HG02884 (cell line): ENCODE measurements at regions not wholly inside any gene's neighbourhood (a gene's known extent, or its start where the extent isn't known, plus 50 kb on each side); places are given as distances from the start of the nearest gene placed in this dataset.
"Not testable (repeated sequence)": the region's sequence is repeated elsewhere in the genome, so short reads cannot be mapped to it uniquely, and the experiment has no call there.

Experiments used
- ATAC-seq: cut with Tn5 transposase; IDR thresholded peaks from one replicate; pipeline ENCODE4 v1.9.1; 2021; ENCODE audit warnings: mild to moderate bottlenecking, moderate library complexity; ENCODE audit not compliant: unreplicated experiment

GRCh38 chr21:18803624-18804023 lies 400.0 kb upstream of the TMPRSS15 start:
- no peak for ATAC-seq

GRCh38 chr21:18810136-18810535 lies 406.6 kb upstream of the TMPRSS15 start:
- no peak for ATAC-seq

- no peak for ATAC-seq
Observed at GRCh38 chr21:18812308-18812707, 408.7 kb upstream of the TMPRSS15 start.

- no peak for ATAC-seq
Observed at GRCh38 chr21:18819507-18819906, 415.9 kb upstream of the TMPRSS15 start.

- ATAC-seq: no peak
Observed at GRCh38 chr21:18826562-18826961, 423.0 kb upstream of the TMPRSS15 start.

- ATAC-seq: no peak
Observed at GRCh38 chr21:18831942-18832676, 428.5 kb upstream of the TMPRSS15 start.

GRCh38 chr21:18832950-18833349 lies 429.4 kb upstream of the TMPRSS15 start:
- no peak for ATAC-seq

GRCh38 chr21:18834121-18834520 lies 430.5 kb upstream of the TMPRSS15 start:
- not testable (repeated sequence) for ATAC-seq

GRCh38 chr21:18840239-18840638 lies 436.7 kb upstream of the TMPRSS15 start:
- ATAC-seq: no peak

- ATAC-seq: not testable (repeated sequence)
Observed at GRCh38 chr21:18857606-18858005, 454.0 kb upstream of the TMPRSS15 start.

GRCh38 chr21:18869104-18869503 lies 465.5 kb upstream of the TMPRSS15 start:
- ATAC-seq: no peak

GRCh38 chr21:18877917-18878316 lies 474.3 kb upstream of the TMPRSS15 start:
- ATAC-seq: no peak

- ATAC-seq: no peak
Observed at GRCh38 chr21:18887922-18888602, 484.5 kb upstream of the TMPRSS15 start.

GRCh38 chr21:18893406-18893805 lies 489.8 kb upstream of the TMPRSS15 start:
- no peak for ATAC-seq

- ATAC-seq: no peak
Observed at GRCh38 chr21:18894387-18894786, 490.8 kb upstream of the TMPRSS15 start.

- ATAC-seq: no peak
Observed at GRCh38 chr21:18899261-18899660, 495.7 kb upstream of the TMPRSS15 start.

- no peak for ATAC-seq
Observed at GRCh38 chr21:18902660-18903059, 499.1 kb upstream of the TMPRSS15 start.

- no peak for ATAC-seq
Observed at GRCh38 chr21:18907076-18907475, 503.5 kb upstream of the TMPRSS15 start.

- no peak for ATAC-seq
Observed at GRCh38 chr21:18908641-18909040, 505.1 kb upstream of the TMPRSS15 start.

- no peak for ATAC-seq
Observed at GRCh38 chr21:18913914-18914313, 510.3 kb upstream of the TMPRSS15 start.

- no peak for ATAC-seq
Observed at GRCh38 chr21:18914570-18914969, 511.0 kb upstream of the TMPRSS15 start.

GRCh38 chr21:18917622-18918021 lies 514.0 kb upstream of the TMPRSS15 start:
- no peak for ATAC-seq
